CD14-positive monocyte (primary cell): ENCODE measurements at regions not wholly inside any gene's neighbourhood (a gene's known extent, or its start where the extent isn't known, plus 50 kb on each side); places are given as distances from the start of the nearest gene placed in this dataset.

Experiments used
- DNase-seq, 3 donors: peaks; one replicate each; pipeline ENCODE4 v3.0.0-alpha.2; 2011 to 2022
- H2AFZ ChIP-seq: 2 replicates; pipeline ENCODE4 v1.6.0; 2012; ENCODE audit warnings: mild to moderate bottlenecking, low read depth, low read length, inconsistent platforms; ENCODE audit not compliant: insufficient read depth, poor library complexity, severe bottlenecking
- H3K27ac ChIP-seq, 2 donors: 1 replicate in 1 of 2; 2 replicates in 1 of 2; pipeline ENCODE4 v1.5.1; 2012 to 2013; ENCODE audit warnings: low read length in 2 of 2, control low read depth in 1 of 2, inconsistent platforms in 1 of 2, low read depth in 1 of 2, mild to moderate bottlenecking in 1 of 2
- H3K27me3 ChIP-seq, 2 donors: one replicate each; pipeline versions ENCODE4 v1.6.0 to v1.6.1; 2011 to 2013; ENCODE audit warnings: low read length in 2 of 2; ENCODE audit not compliant: control insufficient read depth in 2 of 2, insufficient read depth in 2 of 2
- H3K36me3 ChIP-seq, 2 donors: replicated peaks in 1 of 2; 1 replicate in 1 of 2; 2 replicates in 1 of 2; pipeline versions ENCODE4 v1.5.1 to v1.6.1; 2012 to 2013; ENCODE audit warnings: low read length in 2 of 2, control low read depth in 1 of 2, inconsistent platforms in 1 of 2, mild to moderate bottlenecking in 1 of 2; ENCODE audit not compliant: insufficient read depth in 2 of 2, control insufficient read depth in 1 of 2
- H3K4me1 ChIP-seq, 2 donors: 1 replicate in 1 of 2; 2 replicates in 1 of 2; pipeline versions ENCODE4 v1.5.1 to v1.6.1; 2012 to 2013; ENCODE audit warnings: low read length in 2 of 2, control low read depth in 1 of 2, inconsistent platforms in 1 of 2, mild to moderate bottlenecking in 1 of 2, moderate library complexity in 1 of 2; ENCODE audit not compliant: insufficient read depth in 2 of 2, control insufficient read depth in 1 of 2
- H3K4me2 ChIP-seq: replicated peaks from 2 replicates; pipeline ENCODE3; 2012; ENCODE audit warnings: low read length, moderate library complexity, mild to moderate bottlenecking; ENCODE audit not compliant: poor library complexity, severe bottlenecking; ENCODE audit errors: extremely low read depth
- H3K4me3 ChIP-seq, 3 experiments: fragments of 200-600 bp in 1 of 3; sonication (generic) in 1 of 3; replicated peaks in 1 of 3; 1 replicate in 2 of 3; 2 replicates in 1 of 3; pipeline ENCODE4 v1.5.1; 2011 to 2013; ENCODE audit warnings: low read length in 3 of 3, mild to moderate bottlenecking in 3 of 3, control low read depth in 2 of 3, low read depth in 2 of 3, inconsistent platforms in 1 of 3, moderate library complexity in 1 of 3
- H3K79me2 ChIP-seq: 2 replicates; pipeline ENCODE4 v1.6.0; 2012; ENCODE audit warnings: mild to moderate bottlenecking, control low read depth, inconsistent platforms, low read length, moderate library complexity; ENCODE audit not compliant: insufficient read depth
- H3K9ac ChIP-seq: 2 replicates; pipeline ENCODE4 v1.6.0; 2017; ENCODE audit warnings: low read length, mild to moderate bottlenecking; ENCODE audit not compliant: insufficient read depth, poor library complexity, severe bottlenecking
- H3K9me3 ChIP-seq, 2 donors: replicated peaks in 1 of 2; 1 replicate in 1 of 2; 2 replicates in 1 of 2; pipeline versions ENCODE4 v1.5.1 to v1.6.1; 2012 to 2013; ENCODE audit warnings: low read length in 2 of 2, control low read depth in 1 of 2; ENCODE audit not compliant: control insufficient read depth in 1 of 2, insufficient read depth in 1 of 2
- H4K20me1 ChIP-seq: 2 replicates; pipeline ENCODE4 v1.6.0; 2012; ENCODE audit warnings: mild to moderate bottlenecking, low read length, control low read depth, moderate library complexity; ENCODE audit not compliant: insufficient read depth
- H3K27ac Mint-ChIP-seq, 7 donors: one replicate each; pipeline ENCODE4 v1.8.0; 2020; ENCODE audit warnings: mild to moderate bottlenecking in 7 of 7, mixed read lengths in 7 of 7, moderate library complexity in 6 of 7, inconsistent platforms in 2 of 7
- H3K27me3 Mint-ChIP-seq, 3 donors: one replicate each; pipeline ENCODE4 v1.8.0; 2021 to 2022; ENCODE audit warnings: low read depth in 3 of 3, mild to moderate bottlenecking in 3 of 3, mixed read lengths in 3 of 3, moderate library complexity in 3 of 3, inconsistent platforms in 1 of 3
- H3K36me3 Mint-ChIP-seq, 2 donors: one replicate each; pipeline ENCODE4 v1.8.0; 2020; ENCODE audit warnings: mixed read lengths in 2 of 2, inconsistent platforms in 1 of 2, mild to moderate bottlenecking in 1 of 2
- H3K4me1 Mint-ChIP-seq: one replicate; pipeline ENCODE4 v1.8.0; 2020; ENCODE audit warnings: mild to moderate bottlenecking, mixed read lengths
- H3K4me3 Mint-ChIP-seq, 2 donors: one replicate each; pipeline ENCODE4 v1.8.0; 2020; ENCODE audit warnings: mild to moderate bottlenecking in 2 of 2, mixed read lengths in 2 of 2, moderate library complexity in 1 of 2
- H3K9me3 Mint-ChIP-seq, 7 donors: one replicate each; pipeline ENCODE4 v1.8.0; 2020 to 2022; ENCODE audit warnings: mixed read lengths in 7 of 7, mild to moderate bottlenecking in 6 of 7, moderate library complexity in 6 of 7, inconsistent platforms in 2 of 7
- CTCF ChIP-seq: fragments of 200-600 bp; IDR thresholded peaks from one replicate; pipeline ENCODE4 v1.8.0; 2022; ENCODE audit warnings: antibody characterized with exemption, mild to moderate bottlenecking
- WGBS: methylation state at CpG from one replicate; pipeline ENCODE4 v1.1.5; 2013; ENCODE audit warnings: missing lambda C conversion rate; ENCODE audit not compliant: insufficient coverage; 5-methylcytosine and 5-hydroxymethylcytosine counted together
- intact Hi-C, 2 donors: fragments of 100-400 bp; cut with micrococcal nuclease; formaldehyde crosslinking; loops; one replicate each; pipeline versions ENCODE4 v1.15.0 to v1.15.1; 2023

GRCh38 chr19:28297586-28298157 lies 915.3 kb downstream of the UQCRFS1 start:
- no peak for DNase-seq
- Histone ChIP-seq H2AFZ (no peak overlapping the region), H3K79me2 (no peaks in the 10 kb centered on the region), H3K4me1 (no peaks in the 10 kb centered on the region), H3K27ac (no peak overlapping the region), H3K4me3 (no peak overlapping the region), H3K27me3 (no peaks in the 10 kb centered on the region), H3K9ac (no peak overlapping the region), H3K36me3 (no peaks in the 10 kb centered on the region), H3K4me2 (no peak overlapping the region), H4K20me1 (no peaks in the 10 kb centered on the region), H3K9me3 (peaks cover 0 to 3% of the 10 kb centered on the region in 2 donors)
- Mint-ChIP-seq H3K27me3 (peaks cover 0 to 2% (median 0%) of the 10 kb centered on the region in 3 donors), H3K4me1 (no peaks in the 10 kb centered on the region), H3K27ac (no peak overlapping the region), H3K9me3 (peaks cover 0 to 8% (median 2%) of the 10 kb centered on the region in 7 donors), H3K36me3 (no peaks in the 10 kb centered on the region), H3K4me3 (no peak overlapping the region)
- TF ChIP-seq CTCF = no peak
- WGBS = 30% methylated on average over 9 of the region's 11 CpGs
- intact Hi-C loops = no loop called here

GRCh38 chr19:28297036-28297435 lies 915.9 kb downstream of the UQCRFS1 start:
- no CpG with 5 or more reads among the region's 2 CpGs for WGBS
- peaks cover 0 to 8% (median 2%) of the 10 kb centered on the region in 7 donors for H3K9me3 Mint-ChIP-seq

More at GRCh38 chr19:28297036-28297435, 915.9 kb downstream of the UQCRFS1 start:
- no peaks in the 10 kb centered on the region for H4K20me1 ChIP-seq
- no peak for DNase-seq
- intact Hi-C loops = no loop called here
- H3K36me3 Mint-ChIP-seq = no peaks in the 10 kb centered on the region
- H3K9ac ChIP-seq = no peak overlapping the region
- no peak overlapping the region for H3K4me3 ChIP-seq
- H2AFZ ChIP-seq = no peak overlapping the region
- H3K27ac Mint-ChIP-seq = no peak overlapping the region
- peaks cover 0 to 3% of the 10 kb centered on the region in 2 donors for H3K9me3 ChIP-seq
- H3K4me1 ChIP-seq = no peaks in the 10 kb centered on the region
- no peak for TF ChIP-seq CTCF
- no peaks in the 10 kb centered on the region for H3K4me1 Mint-ChIP-seq
- H3K36me3 ChIP-seq = no peaks in the 10 kb centered on the region
- H3K27me3 ChIP-seq = no peaks in the 10 kb centered on the region
- H3K4me3 Mint-ChIP-seq = no peak overlapping the region
- no peak overlapping the region for H3K27ac ChIP-seq
- H3K4me2 ChIP-seq = no peak overlapping the region
- peaks cover 0 to 2% (median 0%) of the 10 kb centered on the region in 3 donors for H3K27me3 Mint-ChIP-seq
- no peaks in the 10 kb centered on the region for H3K79me2 ChIP-seq
